ENCODE measurements at regions not wholly inside any gene's neighbourhood (a gene's known extent, or its start where the extent isn't known, plus 50 kb on each side); places are given as distances from the start of the nearest gene placed in this dataset.
"Not testable (repeated sequence)": the region's sequence is repeated elsewhere in the genome, so short reads cannot be mapped to it uniquely, and the experiment has no call there.

DNA sequence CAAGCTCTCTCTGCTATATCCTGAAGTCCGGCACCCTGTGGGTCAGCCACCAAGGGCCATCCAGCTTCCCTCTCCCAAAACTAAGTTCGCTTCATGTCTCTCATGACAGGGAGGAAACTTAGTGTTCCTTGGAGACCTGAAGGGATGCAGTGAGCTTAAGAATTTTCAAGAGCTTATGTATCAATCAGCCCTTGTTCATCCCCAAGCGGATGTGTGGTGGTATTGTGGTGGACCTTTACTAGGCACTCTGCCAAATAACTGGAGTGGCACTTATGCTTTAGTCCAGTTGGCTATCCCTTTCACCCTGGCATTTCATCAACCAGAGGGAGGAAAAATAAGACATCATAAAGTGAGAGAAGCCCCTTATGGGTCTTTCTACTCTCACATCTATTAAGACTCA is 114.6 kb upstream of the PPM1J start:
- H3K27me3 ChIP-seq (ENCODE audit: control insufficient read depth, insufficient read depth, low read length); H3K4me3 ChIP-seq (ENCODE audit: low read length); H3K27ac ChIP-seq (ENCODE audit: low read depth, low read length); H3K36me3 ChIP-seq (ENCODE audit: control insufficient read depth, insufficient read depth, low read length); H3K9ac ChIP-seq (ENCODE audit: low read length); H3K4me1 ChIP-seq (ENCODE audit: control insufficient read depth, insufficient read depth, low read length): not testable (repeated sequence)

DNA sequence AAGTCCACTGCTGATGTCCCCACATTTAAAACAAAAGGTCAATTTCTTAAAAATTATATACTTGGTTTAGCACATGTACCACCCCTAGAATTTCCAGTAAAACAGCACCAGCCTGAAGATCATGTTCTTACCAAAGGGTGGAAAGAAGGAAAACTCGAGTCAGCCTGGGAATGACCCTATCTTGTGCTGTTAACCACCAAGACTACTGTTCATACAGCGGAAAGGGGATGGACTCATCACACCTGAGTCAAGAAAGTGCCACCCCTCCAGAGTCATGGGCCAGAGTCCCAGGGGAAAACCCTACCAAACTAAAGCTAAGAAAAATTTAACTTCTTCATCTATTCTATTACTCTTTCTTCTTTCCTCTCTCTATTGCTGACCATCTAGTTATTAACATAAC is 113.6 kb upstream of the PPM1J start:
- H3K27me3 ChIP-seq (ENCODE audit: control insufficient read depth, insufficient read depth, low read length) = no peaks in the 10 kb centered on the region
- no peaks in the 10 kb centered on the region for H3K36me3 ChIP-seq (ENCODE audit: control insufficient read depth, insufficient read depth, low read length)
- H3K9ac ChIP-seq (ENCODE audit: low read length) = no peak overlapping the region
- no peak overlapping the region for H3K4me3 ChIP-seq (ENCODE audit: low read length)
- no peaks in the 10 kb centered on the region for H3K4me1 ChIP-seq (ENCODE audit: control insufficient read depth, insufficient read depth, low read length)
- no peak overlapping the region for H3K27ac ChIP-seq (ENCODE audit: low read depth, low read length)

DNA sequence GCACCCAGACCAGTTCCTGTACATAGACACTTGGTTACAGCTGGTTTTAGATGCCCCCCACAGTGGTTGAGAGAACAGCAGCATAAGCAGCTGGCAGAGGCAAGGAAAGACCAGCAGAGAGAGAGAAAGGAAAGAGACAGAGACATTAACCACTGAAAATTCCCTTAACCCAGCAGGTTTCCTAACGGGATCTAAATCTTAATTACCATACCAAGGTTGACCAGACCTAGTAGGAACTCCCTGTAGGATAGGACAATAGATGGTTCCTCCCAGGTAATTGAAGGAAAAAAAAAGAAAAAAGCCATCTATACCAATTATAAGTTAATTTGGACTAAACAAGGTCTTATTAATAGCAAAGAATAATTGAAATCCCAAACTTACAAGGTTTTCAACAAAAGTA is 112.3 kb upstream of the PPM1J start:
- H3K36me3 ChIP-seq (ENCODE audit: control insufficient read depth, insufficient read depth, low read length); H3K4me1 ChIP-seq (ENCODE audit: control insufficient read depth, insufficient read depth, low read length); H3K27me3 ChIP-seq (ENCODE audit: control insufficient read depth, insufficient read depth, low read length); H3K27ac ChIP-seq (ENCODE audit: low read depth, low read length); H3K4me3 ChIP-seq (ENCODE audit: low read length); H3K9ac ChIP-seq (ENCODE audit: low read length): not testable (repeated sequence)

DNA sequence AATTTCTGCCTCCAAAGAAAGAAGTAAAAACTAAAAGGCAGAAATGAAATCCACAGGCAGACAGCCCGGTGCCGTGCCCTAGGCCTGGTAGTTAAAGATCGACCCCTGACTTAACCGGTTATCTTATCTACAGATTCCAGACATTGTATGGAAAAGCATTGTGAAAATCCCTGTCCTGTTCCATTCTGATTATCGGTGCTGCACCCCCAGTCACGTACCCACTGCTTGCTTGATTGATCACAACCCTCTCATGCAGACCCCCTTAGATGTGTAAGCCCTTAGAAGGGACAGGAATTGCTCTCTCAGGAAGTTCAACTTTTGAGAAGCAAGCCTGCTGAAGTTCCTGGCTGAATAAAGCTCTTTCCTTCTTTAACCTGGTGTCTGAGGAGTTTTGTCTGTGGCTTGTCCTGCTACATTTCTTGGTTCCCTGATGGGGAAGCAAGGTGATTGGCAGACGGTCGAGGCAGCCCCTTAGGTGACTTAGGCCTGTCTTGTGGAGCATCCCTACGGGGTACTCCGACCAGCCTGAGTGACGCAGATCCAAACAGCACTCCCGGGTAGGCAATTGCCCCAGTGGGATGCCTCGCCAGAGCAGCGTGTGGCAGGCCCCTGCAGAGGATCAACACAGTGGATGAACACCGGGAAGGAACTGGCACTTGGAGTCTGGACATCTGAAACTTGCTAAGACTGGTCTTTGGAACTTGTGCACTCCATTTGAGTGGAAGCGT is 111.2 kb upstream of the PPM1J start:
- H3K27ac ChIP-seq (ENCODE audit: low read depth, low read length) = no peak overlapping the region
- H3K27me3 ChIP-seq (ENCODE audit: control insufficient read depth, insufficient read depth, low read length) = no peaks in the 10 kb centered on the region
- H3K36me3 ChIP-seq (ENCODE audit: control insufficient read depth, insufficient read depth, low read length) = no peaks in the 10 kb centered on the region
- no peaks in the 10 kb centered on the region for H3K4me1 ChIP-seq (ENCODE audit: control insufficient read depth, insufficient read depth, low read length)
- H3K9ac ChIP-seq (ENCODE audit: low read length) = no peak overlapping the region
- no peak overlapping the region for H3K4me3 ChIP-seq (ENCODE audit: low read length)

DNA sequence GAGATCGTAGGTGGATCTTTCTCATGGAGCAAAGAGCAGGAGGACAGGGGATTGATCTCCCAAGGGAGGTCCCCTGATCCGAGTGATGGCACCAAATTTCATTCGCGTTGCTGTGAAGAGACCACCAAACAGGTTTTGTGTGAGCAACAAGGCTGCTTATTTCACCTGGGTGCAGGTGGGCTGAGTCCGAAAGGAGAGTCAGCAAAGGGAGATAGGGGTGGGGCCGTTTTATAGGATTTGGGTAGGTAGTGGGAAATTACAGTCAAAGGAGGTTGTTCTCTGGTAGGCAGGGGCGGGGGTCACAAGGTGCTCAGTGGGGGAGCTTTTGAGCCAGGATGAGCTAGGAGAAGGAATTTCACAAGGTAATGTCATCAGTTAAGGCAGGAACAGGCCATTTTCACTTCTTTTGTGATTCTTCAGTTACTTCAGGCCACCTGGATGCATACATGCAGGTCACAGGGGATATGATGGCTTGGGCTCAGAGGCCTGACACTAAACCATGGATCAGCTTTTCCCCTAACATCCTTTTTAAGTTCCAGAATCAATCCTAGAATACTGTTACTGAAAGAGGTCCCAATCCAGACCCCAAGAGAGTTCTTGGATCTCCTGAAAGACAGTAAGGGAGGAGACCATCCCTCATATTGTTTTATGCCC is 110.6 kb upstream of the PPM1J start:
- not testable (repeated sequence) for H3K4me1 ChIP-seq (ENCODE audit: control insufficient read depth, insufficient read depth, low read length); H3K27me3 ChIP-seq (ENCODE audit: control insufficient read depth, insufficient read depth, low read length); H3K36me3 ChIP-seq (ENCODE audit: control insufficient read depth, insufficient read depth, low read length); H3K27ac ChIP-seq (ENCODE audit: low read depth, low read length); H3K4me3 ChIP-seq (ENCODE audit: low read length); H3K9ac ChIP-seq (ENCODE audit: low read length)

DNA sequence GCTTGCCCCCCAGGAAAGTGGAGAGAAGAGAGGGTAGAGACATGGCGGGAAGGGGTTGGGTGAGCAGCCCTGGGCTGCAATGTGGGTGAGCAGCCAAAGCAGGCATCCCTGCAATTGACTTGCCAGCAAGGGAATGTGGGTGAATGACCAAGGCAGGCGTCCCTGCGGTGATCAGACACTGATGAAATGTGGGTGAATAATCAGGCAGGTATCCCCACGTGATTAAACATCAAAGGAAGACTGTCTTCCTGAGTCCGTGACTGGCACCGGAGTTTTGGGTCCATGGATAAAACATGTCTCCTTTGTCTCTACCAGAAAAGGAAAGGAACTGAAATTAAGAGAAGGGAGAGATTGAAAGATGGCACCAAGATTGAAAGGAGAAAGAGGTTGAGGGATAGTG is 109.9 kb upstream of the PPM1J start:
- H3K4me3 ChIP-seq (ENCODE audit: low read length); H3K9ac ChIP-seq (ENCODE audit: low read length); H3K4me1 ChIP-seq (ENCODE audit: control insufficient read depth, insufficient read depth, low read length); H3K27me3 ChIP-seq (ENCODE audit: control insufficient read depth, insufficient read depth, low read length); H3K36me3 ChIP-seq (ENCODE audit: control insufficient read depth, insufficient read depth, low read length); H3K27ac ChIP-seq (ENCODE audit: low read depth, low read length): not testable (repeated sequence)

DNA sequence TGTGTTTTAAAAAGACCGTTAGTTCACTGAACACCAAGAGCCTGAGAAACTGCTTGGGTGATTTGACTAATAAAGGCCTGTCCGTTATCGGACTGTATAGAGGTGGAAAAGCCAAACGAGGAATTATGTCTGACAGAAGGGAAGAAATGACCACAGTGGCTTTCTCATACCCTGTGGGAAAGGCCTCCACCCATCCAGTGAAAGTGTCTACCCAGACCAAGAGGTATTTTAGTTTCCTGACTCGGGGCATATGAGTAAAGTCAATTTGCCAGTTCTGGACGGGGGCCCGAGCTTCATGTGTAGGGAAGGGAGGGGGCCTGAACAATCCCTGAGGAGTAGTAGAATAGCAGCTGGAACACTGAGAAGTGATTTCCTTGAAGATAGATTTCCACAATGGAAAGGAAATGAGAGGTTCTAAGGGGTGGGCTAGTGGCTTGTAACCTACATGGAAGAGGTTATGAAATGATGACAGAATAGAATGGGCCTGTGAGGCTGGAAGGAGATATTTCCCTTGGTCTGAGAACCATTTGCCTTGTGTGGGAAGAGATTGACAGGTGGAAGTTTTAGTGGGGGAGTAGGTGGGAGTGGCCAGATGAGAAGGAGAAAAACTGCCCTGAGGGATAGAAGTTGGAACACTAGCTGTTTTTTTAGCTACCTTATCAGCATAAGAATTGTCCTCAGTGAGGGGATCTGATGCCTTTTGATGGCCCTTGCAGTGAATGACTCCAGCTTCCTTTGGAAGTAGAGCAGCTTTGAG is 106.4 kb upstream of the PPM1J start:
- not testable (repeated sequence) for H3K36me3 ChIP-seq (ENCODE audit: control insufficient read depth, insufficient read depth, low read length)

DNA sequence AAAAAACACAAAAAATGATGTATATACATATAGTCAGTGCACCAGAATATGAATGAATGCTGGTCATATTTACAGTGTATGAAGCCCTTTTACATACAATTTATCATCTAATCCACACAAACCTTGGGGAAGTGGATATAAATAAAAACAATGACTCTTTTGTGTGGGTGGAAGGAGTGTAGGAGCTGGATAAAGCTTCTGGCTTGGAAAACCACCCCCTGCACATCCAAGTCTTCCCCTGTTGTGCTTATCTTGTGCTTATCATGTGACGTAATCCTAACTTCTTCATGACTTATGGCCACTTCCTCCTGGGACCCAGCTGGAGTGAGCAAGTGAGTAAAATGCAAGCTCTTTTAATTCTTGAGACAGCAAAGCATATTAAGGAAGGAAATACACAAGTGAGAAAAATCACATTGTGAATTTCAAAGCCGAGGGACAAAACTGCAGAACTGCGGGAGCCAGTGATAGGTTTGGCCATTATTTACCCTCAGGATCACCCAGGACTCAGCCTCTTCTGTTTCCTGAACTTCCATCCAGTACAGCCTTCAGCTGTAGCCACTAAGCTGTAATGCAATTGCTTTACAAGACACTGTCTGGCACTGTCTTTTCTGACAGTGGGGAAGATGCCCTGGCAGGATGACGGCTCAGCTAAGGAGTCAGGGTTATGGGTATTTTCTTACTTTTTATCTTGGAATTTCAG is 104.0 kb upstream of the PPM1J start:
- H3K27ac ChIP-seq (ENCODE audit: low read depth, low read length) = no peak overlapping the region
- H3K9ac ChIP-seq (ENCODE audit: low read length) = no peak overlapping the region
- no peaks in the 10 kb centered on the region for H3K4me1 ChIP-seq (ENCODE audit: control insufficient read depth, insufficient read depth, low read length)
- no peak overlapping the region for H3K4me3 ChIP-seq (ENCODE audit: low read length)
- H3K36me3 ChIP-seq (ENCODE audit: control insufficient read depth, insufficient read depth, low read length) = no peaks in the 10 kb centered on the region
- H3K27me3 ChIP-seq (ENCODE audit: control insufficient read depth, insufficient read depth, low read length) = no peaks in the 10 kb centered on the region

More for the DNA sequence above, 106.4 kb upstream of the PPM1J start:
- not testable (repeated sequence) for H3K4me1 ChIP-seq (ENCODE audit: control insufficient read depth, insufficient read depth, low read length); H3K4me3 ChIP-seq (ENCODE audit: low read length); H3K27me3 ChIP-seq (ENCODE audit: control insufficient read depth, insufficient read depth, low read length); H3K27ac ChIP-seq (ENCODE audit: low read depth, low read length); H3K9ac ChIP-seq (ENCODE audit: low read length)

DNA sequence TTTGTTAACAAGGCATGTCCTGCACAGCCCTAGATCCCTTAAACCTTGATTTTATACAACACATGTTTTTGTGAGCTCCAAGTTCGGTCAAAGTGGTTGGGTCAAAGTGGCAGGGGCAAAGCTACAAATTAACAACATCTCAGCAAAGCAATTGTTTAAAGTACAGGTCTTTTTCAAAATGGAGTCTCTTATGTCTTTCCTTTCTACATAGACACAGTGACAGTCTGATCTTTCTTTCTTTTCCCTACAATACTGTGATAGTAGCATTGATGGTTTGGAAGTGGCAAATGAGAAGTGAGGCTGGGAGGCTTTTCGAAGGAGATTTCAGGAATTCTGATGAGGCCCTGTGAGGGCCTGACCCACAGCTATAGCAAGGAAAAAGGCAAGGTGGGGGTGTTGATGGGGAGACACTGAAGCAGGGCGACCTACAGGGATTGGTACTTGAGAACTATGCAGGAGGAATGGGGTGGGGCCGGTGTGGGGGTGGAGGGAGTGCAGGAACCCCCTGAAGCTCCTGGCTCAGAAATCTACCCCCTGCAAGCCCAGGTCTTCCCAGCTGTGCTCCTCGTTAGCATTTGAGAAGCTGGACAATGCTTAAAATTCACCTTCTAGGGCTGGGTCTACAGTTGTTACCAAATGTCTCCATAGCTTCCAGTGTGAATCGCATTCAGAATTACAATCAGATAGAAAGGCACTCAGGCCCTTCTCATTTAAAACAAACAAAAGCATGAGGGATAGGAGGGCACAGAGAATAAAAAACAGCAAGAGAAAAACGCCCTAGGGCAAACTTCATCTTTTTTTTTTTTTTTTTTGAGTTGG is 102.6 kb upstream of the PPM1J start:
- no peak overlapping the region for H3K4me3 ChIP-seq (ENCODE audit: low read length)
- no peak overlapping the region for H3K27ac ChIP-seq (ENCODE audit: low read depth, low read length)
- no peak overlapping the region for H3K9ac ChIP-seq (ENCODE audit: low read length)
- H3K4me1 ChIP-seq (ENCODE audit: control insufficient read depth, insufficient read depth, low read length) = no peaks in the 10 kb centered on the region
- no peaks in the 10 kb centered on the region for H3K27me3 ChIP-seq (ENCODE audit: control insufficient read depth, insufficient read depth, low read length)
- no peaks in the 10 kb centered on the region for H3K36me3 ChIP-seq (ENCODE audit: control insufficient read depth, insufficient read depth, low read length)

DNA sequence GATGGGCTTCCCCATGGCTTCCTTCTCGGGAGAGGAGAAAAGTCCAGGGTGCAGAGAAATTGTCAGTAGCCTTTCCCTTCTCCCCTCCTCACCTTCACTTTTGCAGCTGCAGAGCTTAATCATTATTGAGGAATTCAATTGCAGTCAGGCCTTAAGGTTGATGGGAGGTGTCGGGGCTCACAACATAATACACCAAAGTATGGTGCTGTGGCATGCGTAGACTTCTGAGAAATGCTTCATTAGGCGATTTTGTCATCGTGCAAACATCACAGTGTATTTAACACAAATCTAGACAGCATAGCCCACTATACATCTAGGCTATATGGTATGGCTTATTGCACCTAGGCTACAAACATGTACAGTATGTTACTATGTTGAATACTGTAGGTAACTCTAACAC is 100.2 kb upstream of the PPM1J start:
- Histone ChIP-seq H3K4me3 (ENCODE audit: low read length) (no peak overlapping the region), H3K4me1 (ENCODE audit: control insufficient read depth, insufficient read depth, low read length) (no peaks in the 10 kb centered on the region), H3K27ac (ENCODE audit: low read depth, low read length) (no peak overlapping the region), H3K36me3 (ENCODE audit: control insufficient read depth, insufficient read depth, low read length) (no peaks in the 10 kb centered on the region), H3K9ac (ENCODE audit: low read length) (no peak overlapping the region), H3K27me3 (ENCODE audit: control insufficient read depth, insufficient read depth, low read length) (no peaks in the 10 kb centered on the region)

DNA sequence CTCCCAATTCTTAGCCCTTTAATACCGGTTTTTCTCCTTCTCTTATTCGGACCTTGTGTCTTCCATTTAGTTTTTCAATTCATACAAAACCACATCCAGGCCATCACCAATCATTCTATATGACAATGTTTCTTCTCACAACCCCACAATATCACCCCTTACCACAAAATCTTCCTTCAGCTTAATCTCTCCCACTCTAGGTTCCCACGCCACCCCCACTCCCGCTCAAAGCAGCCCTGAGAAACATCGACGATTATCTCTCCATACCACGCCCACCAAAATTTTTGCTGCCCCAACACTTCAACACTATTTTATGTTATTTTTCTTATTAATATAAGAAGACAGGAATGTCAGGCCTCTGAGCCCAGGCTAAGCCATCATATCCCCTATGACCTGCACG is 99.5 kb upstream of the PPM1J start:
- not testable (repeated sequence) for H3K4me1 ChIP-seq (ENCODE audit: control insufficient read depth, insufficient read depth, low read length); H3K9ac ChIP-seq (ENCODE audit: low read length); H3K27ac ChIP-seq (ENCODE audit: low read depth, low read length); H3K4me3 ChIP-seq (ENCODE audit: low read length); H3K27me3 ChIP-seq (ENCODE audit: control insufficient read depth, insufficient read depth, low read length); H3K36me3 ChIP-seq (ENCODE audit: control insufficient read depth, insufficient read depth, low read length)

Measured in rectal smooth muscle tissue (tissue), 1 donor.